GM12878 (cell line): ENCODE measurements at regions not wholly inside any gene's neighbourhood (a gene's known extent, or its start where the extent isn't known, plus 50 kb on each side); places are given as distances from the start of the nearest gene placed in this dataset.

Experiments used
- CTCF ChIP-seq, 3 experiments: IDR thresholded peaks in 2 of 3; conservative IDR thresholded peaks in 1 of 3; 2 replicates each; pipeline ENCODE4 v1.5.1; 2011; ENCODE audit warnings: low read depth in 3 of 3, low read length in 3 of 3, mild to moderate bottlenecking in 3 of 3, control low read depth in 2 of 3, moderate library complexity in 2 of 3, inconsistent platforms in 1 of 3, mixed read lengths in 1 of 3; ENCODE audit not compliant: control insufficient read depth in 2 of 3, insufficient read depth in 1 of 3; ENCODE audit errors: extremely low read depth in 1 of 3
- NFIC ChIP-seq: IDR thresholded peaks from 2 replicates; pipeline ENCODE4 v1.6.1; 2012; ENCODE audit warnings: low read depth, mild to moderate bottlenecking, inconsistent platforms, low read length, moderate library complexity
- RAD21 ChIP-seq: IDR thresholded peaks from 2 replicates; pipeline ENCODE4 v1.6.1; 2011; ENCODE audit warnings: mild to moderate bottlenecking, low read depth, low read length, moderate library complexity; ENCODE audit not compliant: insufficient read depth

DNA sequence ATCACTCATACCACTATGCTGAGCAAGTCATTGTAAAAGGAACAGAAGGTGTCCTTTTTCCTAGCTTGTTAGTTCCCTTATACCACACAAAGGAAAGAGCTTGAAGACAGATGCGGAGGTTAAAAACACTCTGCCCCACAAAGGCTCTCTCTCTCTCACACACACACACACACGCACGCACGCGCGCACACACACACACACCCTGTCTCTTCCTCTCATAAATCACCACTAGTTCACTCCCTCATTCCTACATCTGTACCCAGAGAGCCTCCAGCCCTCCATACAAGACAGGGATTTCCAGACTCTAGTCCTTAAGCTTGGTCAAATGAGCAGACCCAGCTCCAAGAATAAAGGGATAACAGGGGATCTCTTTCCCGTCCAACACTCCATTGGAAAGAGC lies 120.1 kb upstream of the THBS1 start:
- TF ChIP-seq RAD21 (no peak), NFIC (no peak), CTCF (IDR thresholded peaks at IDR 0.05 in 2 of 3, conservative IDR thresholded peaks at IDR 0.05 in 1 of 3; ENCODE audit: control insufficient read depth in 2 of 3, extremely low read depth in 1 of 3, insufficient read depth in 1 of 3, low read depth in 3 of 3, low read length in 3 of 3) (no peak)
